CD4-positive, alpha-beta T cell treated with Interleukin-1 beta for 1 hour (primary cell): ENCODE measurements at regions not wholly inside any gene's neighbourhood (a gene's known extent, or its start where the extent isn't known, plus 50 kb on each side); places are given as distances from the start of the nearest gene placed in this dataset.
A peak's percentile ranks its signal among the peaks of the same experiment; 100 is the strongest.

Experiments
- DNase-seq, 2 donors: peaks; one replicate each; pipeline ENCODE4 v3.0.0-alpha.2; 2020 to 2022

DNA sequence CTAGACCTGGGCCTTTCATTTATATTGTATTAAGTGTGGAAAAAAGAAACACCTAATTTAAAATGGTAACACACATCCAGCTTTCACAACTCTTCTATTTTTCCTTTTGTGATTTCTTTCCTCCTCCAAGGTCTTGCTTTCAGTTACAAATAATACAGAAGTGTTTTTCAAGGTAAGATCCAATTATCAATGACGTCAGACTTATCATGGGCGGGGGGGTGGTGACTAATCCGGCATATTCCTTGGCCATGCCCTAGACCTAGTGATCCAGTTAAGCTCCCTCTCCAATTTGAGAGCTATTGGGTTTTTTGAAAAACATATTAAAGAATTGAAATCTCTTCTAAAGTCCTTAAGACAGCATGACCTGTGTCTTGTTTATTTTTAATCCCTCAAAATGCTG is 669.9 kb upstream of the NR5A2 start:
- DNase-seq, result no peak

DNA sequence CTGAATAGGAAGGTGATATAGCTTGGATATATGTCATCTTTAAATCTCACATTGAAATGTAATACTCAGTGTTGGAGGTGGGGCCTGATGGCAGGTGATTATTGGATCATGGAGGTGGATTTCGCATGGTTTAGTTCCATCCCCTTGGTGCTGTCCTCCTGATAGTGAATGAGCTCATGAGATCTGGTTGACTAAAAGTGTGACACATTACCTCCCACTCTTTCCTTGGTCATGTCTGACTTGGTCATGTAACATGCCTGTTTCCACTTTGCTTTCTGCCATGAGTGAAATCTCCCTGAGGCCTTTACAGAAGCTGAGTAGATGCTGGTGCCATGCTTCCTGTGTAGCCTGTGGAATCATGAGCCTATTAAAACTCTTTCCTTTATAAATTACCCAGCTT is 664.5 kb upstream of the NR5A2 start:
- DNase-seq, result no peak

DNA sequence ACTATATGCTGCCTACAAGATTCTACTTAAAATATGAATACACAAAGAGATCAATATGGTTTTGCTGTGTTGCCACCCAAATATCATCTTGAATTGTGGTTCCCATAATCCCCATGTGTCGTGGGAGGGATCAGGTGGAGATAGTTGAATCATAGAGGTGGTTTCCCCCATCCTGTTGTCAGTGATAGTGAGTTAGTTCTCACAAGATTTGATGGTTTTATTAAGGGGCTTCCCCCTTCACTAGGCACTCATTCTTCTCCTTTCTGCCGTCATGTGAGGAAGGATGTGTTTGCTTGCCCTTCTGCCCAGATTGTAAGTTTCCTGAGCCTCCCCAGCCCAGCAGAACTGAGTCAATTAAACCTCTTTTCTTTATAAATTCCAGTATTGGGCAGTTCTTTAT is 654.4 kb upstream of the NR5A2 start:
- DNase-seq, result no peak

DNA sequence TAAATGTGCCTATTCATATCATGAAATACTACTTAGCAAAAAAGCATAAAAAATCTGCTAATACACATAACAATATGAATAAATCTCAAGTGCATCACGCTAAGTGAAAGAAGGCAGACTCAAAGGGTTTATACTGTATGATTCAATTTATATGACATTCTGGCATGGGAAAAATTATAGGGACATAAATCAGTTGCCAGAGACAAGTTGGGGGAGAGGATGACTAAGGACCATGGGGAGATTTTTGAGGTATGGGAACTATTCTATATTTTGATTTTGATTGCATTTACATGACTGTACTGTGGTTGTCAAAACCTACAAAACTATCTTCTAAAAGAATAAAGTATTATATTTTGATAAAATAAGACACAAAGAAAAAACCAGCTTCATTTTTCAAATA is 650.3 kb upstream of the NR5A2 start:
- no peak for DNase-seq

DNA sequence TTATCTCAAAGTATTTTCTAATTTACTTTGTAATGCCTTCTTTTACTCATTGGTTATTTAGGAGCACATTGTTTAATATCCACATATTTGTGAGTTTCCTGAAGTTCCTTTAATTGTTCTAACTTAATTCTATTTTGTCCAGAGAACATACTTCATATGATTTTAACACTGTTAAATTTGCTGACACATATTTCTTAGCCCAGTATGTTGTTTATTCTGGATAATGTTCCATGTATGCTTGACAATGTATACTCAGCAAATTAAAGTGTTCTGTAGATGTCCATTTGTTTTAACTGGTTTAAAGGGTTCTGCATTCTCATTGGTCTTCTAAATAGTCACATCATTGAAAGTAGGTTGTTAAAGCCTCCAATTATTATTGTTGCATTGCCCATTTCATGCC is 643.7 kb upstream of the NR5A2 start:
- DNase-seq, result no peak

DNA sequence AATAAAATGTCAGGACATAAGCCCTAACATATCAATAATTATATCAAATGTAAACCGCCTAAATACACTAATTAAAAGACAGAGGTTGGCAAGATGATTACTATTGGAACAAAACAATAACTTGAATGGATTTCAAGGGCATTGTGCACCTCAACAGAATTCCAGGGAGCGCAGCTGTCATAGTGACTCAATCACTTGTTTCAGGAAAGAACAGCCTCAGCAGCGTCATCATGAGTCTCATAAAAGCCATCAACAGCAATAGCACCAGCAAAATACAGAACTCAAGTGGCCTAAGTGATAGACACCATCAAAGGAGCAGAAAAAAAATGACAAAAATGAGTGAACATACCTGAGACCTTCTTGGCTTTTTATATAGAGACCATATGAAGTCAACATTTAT is 632.7 kb upstream of the NR5A2 start:
- DNase-seq, result no peak

DNA sequence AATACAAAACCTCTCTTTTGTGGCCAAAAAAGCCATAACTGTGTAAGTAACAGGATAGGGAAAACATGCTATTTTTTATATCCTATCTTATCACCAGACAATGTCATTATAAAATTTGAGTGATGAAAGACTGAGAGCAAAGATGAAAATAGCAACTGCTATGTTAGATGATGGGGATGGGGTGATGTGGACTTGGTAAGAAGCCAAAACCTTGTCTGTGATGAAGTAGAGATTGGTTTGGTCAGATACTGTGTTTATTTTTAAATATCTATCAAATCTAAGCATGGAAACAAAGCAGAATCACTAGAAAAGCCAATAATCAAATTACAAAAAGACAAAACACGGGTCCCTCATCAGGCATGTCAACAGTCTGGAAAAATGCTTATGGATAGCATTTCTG is 631.1 kb upstream of the NR5A2 start:
- DNase-seq, result no peak

DNA sequence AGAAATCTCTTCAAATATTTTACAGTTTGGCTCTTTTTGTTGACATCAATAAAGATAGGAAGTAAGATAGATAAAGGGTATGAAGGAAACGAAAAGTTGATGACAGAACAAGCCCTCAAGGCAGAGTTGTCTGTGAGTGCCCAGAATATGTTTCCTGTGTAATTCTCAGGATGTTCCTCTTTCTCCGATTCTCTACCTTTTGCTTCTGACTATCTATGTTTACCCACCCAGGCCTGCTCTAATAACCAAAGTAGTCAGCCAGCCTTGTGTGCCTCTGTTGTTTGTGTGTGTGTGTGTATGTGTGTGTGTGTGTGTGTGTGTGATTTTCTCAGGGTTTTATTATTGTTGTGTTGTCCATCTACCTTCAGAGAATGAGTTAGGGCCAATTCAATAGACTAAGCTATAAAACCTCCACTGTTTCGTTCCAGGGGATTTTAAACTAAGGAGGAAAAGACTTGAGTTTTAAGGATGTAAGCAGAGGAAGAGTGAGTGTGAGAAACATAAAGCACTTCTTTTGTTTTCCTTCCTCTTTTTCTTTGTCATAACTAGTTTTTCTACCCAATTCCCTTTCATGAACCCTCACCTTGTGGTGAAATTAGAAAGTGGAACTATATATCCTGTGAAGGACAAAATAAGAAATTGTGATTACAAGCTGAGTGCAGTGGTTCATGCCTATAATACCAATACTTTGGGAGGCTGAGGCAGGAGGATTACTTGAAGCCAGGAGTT is 627.4 kb upstream of the NR5A2 start:
- DNase-seq, result no peak

DNA sequence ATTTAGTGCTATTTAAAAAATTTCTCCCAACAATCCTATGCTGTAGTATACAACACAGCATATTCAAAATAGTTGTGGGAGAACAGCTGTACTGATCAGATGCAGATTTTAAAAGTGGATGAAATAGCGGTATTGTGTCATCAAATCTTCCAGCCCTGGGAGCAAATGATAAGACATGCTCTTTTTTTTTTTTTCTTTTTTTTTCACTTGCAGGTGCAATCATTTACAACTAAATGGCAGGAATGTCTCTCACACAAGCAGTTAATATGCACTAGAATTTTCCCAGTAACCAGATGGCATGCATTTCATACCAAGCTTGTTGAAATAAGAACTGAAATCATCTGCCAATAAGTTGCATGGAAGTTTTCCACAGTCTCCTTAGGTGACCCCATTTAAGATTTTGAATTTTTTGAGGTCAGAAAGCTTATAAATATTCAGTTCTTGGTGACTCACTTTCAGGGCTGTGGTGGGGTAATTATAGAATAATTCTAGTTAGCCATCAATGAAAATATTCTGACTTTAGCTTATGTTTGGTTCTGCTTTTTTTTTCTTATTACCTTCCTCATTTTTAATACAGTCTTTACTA is 623.9 kb upstream of the NR5A2 start:
- no peak for DNase-seq

DNA sequence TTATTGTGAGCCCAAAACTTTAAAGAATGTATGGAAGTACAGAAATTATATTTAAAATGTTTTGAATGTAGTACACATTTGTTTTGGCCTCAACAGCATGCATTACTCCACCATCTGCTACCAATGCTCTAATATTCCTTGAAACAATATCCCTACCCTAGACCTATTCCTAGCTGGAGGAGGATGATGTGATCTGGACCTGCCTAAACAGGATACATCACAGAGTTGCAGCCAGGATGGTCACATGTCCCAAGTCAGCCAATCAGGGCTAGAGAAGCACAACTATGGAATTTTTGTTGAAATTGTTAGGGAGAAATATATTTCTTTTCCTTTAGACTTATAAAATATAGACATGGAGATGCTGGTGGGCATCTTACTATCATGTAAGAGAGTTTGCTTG is 623.3 kb upstream of the NR5A2 start:
- no peak for DNase-seq

DNA sequence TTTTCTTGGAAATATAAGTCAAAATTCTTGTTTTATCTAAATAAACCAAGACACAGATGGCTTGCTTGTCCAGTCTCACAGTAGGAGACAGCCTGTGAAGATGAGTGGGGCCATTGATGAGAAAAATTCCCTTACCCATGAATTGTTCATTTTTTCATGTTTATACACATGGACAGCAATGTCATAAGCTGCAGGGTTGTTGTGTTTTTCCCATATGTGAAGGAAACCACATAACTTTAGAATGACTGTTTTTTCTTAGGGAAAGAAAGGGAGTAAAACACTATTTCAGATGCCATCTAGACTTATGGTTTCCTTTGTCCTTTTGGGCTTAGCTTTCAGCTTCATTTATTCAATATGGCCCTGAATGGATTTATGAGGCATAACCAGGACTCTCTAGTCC is 622.5 kb upstream of the NR5A2 start:
- DNase-seq, result no peak

DNA sequence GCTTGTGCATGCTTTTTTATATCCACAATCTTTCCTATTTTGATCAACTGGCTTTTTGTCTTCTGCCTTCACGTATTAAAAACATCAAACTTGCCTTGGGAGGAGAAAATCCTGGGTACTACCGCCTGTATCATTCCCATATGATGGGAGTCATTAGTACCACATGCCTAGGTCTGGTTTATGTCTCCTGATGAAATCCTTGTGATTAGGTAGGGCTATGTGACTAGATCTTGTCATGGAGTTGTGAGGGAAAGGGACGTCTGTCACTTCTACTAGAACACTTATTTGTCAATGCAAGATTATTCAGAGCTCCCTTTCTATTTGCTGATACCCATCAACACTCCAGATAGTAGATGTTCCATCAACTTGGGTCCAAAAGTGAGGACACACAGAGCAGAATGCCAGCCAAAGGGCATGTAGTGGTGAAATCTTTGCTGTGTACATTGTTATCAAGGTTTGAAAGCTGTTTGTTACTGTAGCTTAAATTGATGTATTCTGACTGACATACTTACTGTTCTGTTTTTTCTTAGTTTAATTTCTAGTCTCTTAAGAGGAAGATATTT is 621.8 kb upstream of the NR5A2 start:
- no peak for DNase-seq

DNA sequence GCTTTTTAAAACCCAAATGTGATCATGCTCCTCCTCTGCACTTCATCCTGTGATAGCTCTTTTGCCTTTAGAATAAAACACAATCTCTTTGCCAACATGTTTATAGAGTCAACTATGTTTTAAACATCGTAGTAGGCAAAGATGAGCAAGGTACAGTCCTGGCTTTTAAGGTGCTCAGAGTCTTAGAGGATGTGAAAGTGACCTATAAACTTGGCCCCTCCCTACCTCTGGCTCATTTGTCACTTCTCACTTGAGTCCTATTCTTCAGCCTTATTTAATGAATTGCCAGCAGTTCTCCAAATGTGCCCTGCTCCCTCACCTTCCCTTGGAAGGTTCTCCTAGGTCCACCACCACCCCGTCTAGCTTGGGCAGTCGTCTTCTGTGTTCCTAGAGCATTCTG is 617.0 kb upstream of the NR5A2 start:
- no peak for DNase-seq

DNA sequence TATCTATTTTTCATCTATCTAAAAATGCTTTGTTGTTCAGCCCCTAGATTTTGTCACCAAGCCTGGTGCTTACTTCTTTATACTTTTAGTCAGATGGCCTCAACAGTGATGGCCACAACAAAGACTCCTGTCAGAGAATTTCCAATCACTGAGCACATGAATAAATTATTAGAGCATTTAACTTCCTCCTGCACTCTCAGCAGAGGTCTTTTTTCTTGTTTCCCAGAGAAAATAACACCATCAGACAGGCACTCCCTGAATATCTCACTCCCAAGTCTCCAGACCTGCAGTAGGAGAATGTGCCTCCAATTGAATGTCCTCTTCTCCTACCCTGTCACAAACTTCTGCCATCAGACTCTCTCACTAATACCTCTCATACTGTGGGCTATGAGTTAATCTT is 616.0 kb upstream of the NR5A2 start:
- DNase-seq, result no peak

DNA sequence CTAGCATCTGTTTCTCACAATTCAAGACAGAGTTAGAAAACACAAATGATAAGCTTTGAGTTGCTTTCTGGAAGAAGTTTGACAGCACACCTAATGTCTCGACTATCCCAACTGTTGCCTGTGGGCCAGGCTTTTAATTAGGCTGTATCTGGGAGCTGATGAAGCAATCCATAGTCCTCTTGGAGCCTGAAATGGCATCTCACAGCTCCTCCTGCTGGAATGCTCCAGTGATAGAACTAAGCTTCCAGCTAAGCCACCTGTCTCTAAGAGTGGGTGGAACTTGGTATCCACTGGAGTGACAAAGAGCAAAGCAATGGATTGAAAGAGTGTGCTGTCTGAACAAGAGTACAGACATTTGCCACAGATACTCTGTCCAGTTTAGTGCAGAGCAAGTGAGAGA is 605.3 kb upstream of the NR5A2 start:
- DNase-seq, result no peak

DNA sequence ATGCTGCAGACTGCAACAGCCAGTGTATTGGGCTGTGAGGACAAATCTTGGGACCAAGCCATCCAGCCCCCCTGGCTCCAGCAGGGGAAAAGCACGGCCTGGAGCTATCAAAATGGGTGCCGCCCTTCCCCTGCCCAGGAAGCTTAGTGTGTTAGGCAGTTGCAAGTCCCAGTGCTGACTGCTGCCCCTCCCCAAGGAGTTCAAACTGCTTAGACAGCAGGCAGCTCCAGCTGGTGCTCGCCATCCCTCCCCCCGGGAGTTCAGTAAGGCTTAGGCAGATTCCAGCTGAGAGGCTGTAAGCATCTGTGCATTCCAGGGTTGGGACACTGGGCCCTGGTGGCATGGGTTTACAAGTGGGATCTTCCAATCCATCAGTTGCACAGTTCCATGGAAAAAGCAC is 579.6 kb upstream of the NR5A2 start:
- no peak for DNase-seq

DNA sequence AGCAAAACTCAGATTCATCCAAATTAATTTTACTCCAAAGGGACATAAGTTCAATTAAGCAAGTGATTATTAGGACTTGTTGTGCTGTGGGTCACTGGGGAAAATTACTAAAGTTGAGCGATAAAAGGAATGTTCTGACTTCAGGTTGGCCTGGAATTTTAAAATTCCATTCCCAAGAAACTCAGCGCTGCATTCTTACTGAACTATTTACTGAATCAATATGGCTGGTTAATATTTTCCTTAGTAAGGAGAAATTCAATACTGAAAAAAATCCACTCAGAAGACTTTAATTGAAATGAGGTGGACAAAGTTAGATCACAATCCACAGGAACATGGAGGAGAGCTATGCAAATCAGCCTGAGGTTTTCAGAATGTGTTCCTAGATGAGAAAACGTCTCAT is 578.9 kb upstream of the NR5A2 start:
- DNase-seq, result no peak

DNA sequence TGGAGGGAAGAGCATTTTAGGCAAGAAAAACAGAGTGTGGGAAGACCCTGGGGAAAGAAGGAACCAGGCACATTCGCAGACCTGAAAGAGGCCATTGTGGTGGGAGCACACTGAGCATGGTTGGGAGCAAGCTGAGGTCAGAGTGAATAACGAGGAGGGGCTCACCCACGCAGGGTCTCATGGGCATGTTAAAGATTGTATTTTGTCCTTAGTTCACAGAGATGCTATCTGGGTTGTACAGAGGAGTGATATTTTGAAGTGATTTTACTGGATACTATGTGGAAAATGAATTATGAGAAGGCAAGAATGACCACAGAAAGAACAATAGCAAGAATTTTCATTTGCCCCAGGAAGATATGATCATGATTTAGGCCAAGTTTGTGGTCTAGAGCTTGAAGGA is 578.3 kb upstream of the NR5A2 start:
- DNase-seq, result no peak

DNA sequence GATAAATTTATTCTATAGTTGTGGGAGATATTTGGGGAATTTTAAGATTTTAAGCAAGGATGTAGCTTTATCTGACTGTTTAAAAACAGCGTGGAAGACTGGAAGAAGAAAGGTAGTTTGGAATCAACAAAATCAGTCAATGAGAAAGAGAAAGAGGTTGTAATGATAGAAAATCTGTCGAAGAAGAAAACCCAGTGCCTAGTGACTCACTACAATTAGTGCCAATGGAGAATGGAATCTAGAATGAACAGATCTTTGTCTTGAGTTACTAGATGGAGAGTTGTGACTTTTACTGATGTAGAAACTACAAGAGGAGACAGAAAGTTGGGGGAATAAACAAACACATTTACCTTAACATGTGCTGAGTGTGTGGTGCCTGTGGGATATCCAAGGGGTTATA is 577.8 kb upstream of the NR5A2 start:
- DNase-seq, result no peak

DNA sequence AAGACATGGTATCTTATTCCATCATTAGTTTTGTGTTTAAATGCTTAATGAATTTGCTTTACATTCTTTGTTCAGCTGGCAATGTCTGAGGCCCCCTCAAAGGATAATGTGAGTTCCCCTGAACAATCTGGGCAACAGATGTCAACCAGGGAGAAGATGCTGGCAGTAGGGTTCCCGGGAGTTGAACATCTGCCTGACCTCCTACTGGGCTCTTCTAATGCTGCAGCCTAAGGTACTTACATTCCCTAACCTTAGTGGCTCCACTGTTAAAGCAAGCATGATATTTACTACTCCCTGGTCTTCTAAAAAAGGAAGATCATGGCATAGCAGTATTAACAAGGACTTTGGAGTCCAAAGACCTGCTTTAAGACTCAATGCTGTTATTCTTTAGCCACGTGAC is 574.9 kb upstream of the NR5A2 start:
- no peak for DNase-seq

DNA sequence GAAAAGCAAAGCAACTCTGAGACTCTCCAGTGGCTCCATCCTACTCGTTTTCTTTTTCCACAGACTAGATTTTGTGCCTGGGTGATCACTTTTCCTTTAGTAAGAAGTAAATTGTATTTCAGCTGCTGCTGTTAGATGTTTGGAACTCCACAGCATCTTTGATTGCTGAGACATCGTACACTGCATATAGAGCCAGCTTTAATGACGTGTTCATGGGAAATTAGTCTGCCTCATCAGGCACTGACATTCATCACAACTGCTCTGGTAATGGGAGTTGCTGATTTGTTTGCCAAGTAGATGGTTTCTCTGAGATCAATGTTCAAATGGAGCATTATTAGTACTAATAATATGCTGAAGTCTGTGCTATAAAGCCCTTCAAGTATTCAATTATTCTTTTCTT is 573.8 kb upstream of the NR5A2 start:
- no peak for DNase-seq

DNA sequence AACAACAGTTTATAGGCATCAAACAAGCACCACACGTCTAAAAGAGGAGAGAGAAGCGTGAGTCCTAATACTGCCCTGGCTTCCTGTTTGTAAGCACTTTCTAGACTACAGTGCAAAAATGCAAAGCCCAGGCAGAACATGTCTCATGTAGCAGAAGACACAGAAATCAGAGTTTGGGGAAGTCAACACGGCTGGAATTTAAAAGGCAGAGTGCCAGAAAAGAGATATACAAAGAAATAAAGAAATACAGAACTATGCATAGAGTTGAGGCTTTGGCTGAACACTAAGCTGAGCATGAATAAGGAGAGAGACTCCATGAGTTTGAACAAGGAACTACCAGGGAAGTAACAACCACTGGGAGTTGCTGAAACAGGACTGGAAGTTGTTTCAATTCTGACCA is 566.6 kb upstream of the NR5A2 start:
- no peak for DNase-seq

DNA sequence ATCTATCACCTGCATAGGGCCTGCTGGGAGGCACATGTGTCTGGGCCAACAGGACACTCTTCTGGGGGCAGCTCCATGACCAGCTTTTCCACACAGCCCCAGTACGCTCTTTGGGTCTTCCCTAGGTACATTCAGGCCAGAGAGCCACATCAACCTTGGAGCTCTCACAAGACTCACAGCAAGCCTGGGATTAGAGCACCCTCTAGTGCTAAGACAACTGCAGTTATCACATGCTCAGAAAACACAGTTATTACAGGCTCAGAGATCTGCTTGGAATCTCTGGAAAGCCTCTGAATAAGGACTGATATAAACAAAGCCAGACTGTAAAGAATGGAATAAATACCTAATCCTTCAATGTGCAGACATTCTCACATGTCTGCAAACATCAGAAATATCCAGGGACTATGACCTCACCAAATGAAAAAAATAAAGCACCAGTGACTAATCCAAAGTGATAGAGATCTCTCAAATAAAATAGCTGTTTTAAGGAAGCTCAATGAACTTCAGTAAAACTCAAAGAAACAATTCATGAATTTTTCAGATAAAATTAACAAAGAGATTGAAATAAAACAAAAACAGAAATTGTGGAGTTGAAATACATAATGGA is 563.9 kb upstream of the NR5A2 start:
- DNase-seq, result peak in 1 of 2 donors; percentile 1

DNA sequence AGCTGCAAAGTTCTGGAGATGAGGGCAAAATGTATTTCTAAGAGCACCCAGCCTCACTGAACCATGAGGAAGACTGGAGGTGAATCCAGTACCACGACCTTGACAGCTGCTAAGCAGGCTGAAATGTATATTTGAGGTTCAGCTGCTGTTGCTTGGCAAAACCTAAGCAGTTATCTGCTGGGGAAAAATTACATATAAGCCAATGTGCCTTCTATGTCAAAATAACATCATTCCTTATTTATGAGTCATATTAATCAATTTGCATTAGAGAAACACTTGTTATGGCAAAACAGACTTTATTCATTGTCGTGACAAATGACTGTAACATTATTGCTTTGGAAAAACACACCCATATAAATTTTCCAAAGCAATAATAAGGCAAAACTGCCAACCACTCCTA is 560.5 kb upstream of the NR5A2 start:
- DNase-seq, result no peak

DNA sequence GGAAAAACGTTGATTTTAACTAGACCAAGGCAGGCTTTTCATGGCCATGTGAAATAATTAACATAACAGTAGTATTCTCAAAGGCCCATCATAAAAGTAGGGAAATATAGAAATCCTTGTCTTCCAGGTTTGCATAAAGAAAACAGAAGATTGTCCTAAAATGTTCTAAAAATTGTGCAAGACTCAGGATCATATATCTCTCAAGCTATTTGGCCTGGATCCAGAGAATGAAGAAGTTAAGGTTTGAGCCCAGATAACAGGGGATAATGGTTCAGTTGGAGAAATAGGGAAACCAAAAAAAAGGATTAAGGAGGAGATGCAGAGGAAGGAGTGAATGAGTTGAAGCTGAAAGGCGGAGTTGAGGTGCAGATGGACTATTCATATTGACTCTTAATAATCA is 555.5 kb upstream of the NR5A2 start:
- no peak for DNase-seq
